ENCODE measurements at regions not wholly inside any gene's neighbourhood (a gene's known extent, or its start where the extent isn't known, plus 50 kb on each side); places are given as distances from the start of the nearest gene placed in this dataset.

DNA sequence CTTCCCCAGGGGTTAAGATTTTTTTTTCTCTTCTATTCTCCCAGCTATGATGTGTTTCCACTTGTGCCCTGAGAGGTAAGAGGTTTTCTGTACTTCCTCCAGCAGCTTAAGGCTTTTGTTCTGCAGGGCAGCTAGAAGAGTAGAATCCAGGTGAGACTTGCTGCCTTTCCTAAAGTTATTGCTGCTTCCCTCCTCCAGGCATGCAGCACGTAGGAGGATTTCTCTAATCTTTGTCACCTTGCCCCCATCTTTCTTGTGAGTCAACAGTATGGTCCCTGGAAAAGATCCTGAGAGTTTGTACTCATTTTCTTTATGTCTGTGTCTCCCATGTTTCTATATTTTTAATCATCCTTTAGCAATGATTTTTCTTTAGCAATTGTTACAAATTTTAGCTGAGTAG lies 462.2 kb downstream of the SETBP1 start:
- no peaks in the 10 kb centered on the region for H3K36me3 ChIP-seq
- peaks cover 0 to 13% (median 0%) of the 10 kb centered on the region in 8 donors for H3K9me3 ChIP-seq
- H3K27ac ChIP-seq, result no peak overlapping the region
- intact Hi-C loops (cut with DNase I; ENCODE audit: low total_unique reads), result no loop called here
- TF ChIP-seq, protein P1, sequence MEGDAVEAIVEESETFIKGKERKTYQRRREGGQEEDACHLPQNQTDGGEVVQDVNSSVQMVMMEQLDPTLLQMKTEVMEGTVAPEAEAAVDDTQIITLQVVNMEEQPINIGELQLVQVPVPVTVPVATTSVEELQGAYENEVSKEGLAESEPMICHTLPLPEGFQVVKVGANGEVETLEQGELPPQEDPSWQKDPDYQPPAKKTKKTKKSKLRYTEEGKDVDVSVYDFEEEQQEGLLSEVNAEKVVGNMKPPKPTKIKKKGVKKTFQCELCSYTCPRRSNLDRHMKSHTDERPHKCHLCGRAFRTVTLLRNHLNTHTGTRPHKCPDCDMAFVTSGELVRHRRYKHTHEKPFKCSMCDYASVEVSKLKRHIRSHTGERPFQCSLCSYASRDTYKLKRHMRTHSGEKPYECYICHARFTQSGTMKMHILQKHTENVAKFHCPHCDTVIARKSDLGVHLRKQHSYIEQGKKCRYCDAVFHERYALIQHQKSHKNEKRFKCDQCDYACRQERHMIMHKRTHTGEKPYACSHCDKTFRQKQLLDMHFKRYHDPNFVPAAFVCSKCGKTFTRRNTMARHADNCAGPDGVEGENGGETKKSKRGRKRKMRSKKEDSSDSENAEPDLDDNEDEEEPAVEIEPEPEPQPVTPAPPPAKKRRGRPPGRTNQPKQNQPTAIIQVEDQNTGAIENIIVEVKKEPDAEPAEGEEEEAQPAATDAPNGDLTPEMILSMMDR (IDR thresholded peaks at IDR 0.05 in 8 of 11, conservative IDR thresholded peaks at IDR 0.05 in 3 of 11), result no peak
- TF ChIP-seq POLR2AphosphoS5 (IDR thresholded peaks at IDR 0.05) (no peak), POLR2A (IDR thresholded peaks at IDR 0.05) (no peak)
- no peak overlapping the region for H3K4me3 ChIP-seq
- no peak for DNase-seq
- no peaks in the 10 kb centered on the region for H3K27me3 ChIP-seq (replicated peaks in 1 of 7)
- WGBS, 5 donors, result 45 to 90% (median 73%) methylated on average over 1 of the region's 1 CpG
- peaks cover 0 to 1% (median 0%) of the 10 kb centered on the region in 6 donors for H3K4me1 ChIP-seq

DNA sequence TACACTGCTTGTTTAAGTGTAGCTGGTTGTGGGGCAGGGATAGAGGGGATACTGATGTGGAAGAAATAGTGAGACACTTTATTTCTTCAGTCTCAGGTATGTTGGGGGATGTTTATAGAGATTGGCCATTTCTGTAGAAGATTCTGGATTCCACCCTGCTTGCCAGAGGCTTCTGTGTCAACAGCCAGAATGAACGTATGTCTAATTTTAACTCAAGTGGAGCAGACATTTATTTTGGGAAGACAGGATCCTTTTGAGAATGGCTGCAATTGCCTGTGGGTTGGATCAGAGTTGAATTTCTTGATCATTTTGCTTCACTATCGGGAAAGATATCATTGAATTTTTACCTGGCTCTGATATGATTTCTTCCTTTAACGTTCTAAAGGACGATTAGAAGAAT lies 465.6 kb upstream of the SLC14A2 start:
- WGBS, 5 donors, result 86 to 90% (median 90%) methylated on average over 4 of the region's 4 CpGs
- TF ChIP-seq, protein P1 (IDR thresholded peaks at IDR 0.05 in 8 of 11, conservative IDR thresholded peaks at IDR 0.05 in 3 of 11), result no peak
- no peak for TF ChIP-seq POLR2AphosphoS5 (IDR thresholded peaks at IDR 0.05)
- no peak for TF ChIP-seq POLR2A (IDR thresholded peaks at IDR 0.05)
- intact Hi-C loops (cut with DNase I; ENCODE audit: low total_unique reads), result no loop called here
- no peak overlapping the region for H3K4me3 ChIP-seq
- DNase-seq, result no peak
- H3K27ac ChIP-seq, result no peak overlapping the region
- H3K27me3 ChIP-seq (replicated peaks in 1 of 7), result no peaks in the 10 kb centered on the region
- H3K36me3 ChIP-seq, result no peaks in the 10 kb centered on the region
- peaks cover 0 to 4% (median 0%) of the 10 kb centered on the region in 8 donors for H3K9me3 ChIP-seq
- H3K4me1 ChIP-seq, result no peaks in the 10 kb centered on the region

DNA sequence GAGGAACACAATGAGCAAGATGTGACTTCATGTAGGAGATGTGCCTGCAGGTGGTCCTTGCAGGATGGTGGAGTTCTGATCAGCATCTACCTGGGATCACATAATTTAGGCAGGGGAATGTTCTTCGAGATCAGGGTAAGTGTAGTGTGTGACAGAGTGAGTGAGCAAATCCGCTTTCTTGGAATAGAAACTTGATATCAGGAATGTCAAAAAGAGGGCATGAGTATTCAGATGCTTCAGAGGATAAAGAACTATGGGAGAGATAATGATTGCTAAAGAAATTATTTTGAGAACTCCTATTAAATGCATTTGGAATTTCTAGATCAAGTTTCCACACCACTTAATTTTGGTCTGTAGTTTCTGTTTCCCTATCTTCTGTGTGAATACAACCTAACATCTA lies 463.6 kb upstream of the SLC14A2 start:
- intact Hi-C loops (cut with DNase I; ENCODE audit: low total_unique reads), result no loop called here
- 91 to 96% (median 93%) methylated on average over 2 of the region's 2 CpGs for WGBS, 5 donors
- Histone ChIP-seq H3K27me3 (replicated peaks in 1 of 7) (no peaks in the 10 kb centered on the region), H3K36me3 (no peaks in the 10 kb centered on the region), H3K4me3 (no peak overlapping the region), H3K9me3 (no peaks in the 10 kb centered on the region), H3K4me1 (no peaks in the 10 kb centered on the region), H3K27ac (no peak overlapping the region)
- TF ChIP-seq POLR2A (IDR thresholded peaks at IDR 0.05), result no peak
- TF ChIP-seq, protein P1 (IDR thresholded peaks at IDR 0.05 in 8 of 11, conservative IDR thresholded peaks at IDR 0.05 in 3 of 11), result no peak
- no peak for TF ChIP-seq POLR2AphosphoS5 (IDR thresholded peaks at IDR 0.05)
- DNase-seq, result no peak

DNA sequence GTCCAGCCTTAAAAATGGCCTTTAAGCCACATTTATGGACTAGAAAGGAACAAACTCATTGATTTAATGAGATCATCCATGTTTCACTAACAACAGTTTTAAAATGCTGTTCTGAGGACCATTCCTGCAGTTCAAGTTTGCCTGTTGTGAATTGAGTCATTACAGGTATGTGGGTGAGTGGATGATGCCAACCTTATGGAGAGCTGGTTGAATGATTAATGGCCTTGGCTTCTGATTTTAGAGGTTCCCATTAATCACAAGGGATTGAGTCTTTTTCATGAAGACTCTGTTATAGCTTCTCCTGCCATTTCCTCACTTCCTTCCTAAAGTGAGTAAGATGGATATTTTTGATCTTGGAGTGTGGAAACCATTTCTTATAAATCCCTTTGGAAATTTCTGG lies 459.8 kb upstream of the SLC14A2 start:
- Histone ChIP-seq H3K4me3 (no peak overlapping the region), H3K36me3 (no peaks in the 10 kb centered on the region), H3K9me3 (no peaks in the 10 kb centered on the region), H3K27ac (no peak overlapping the region), H3K4me1 (no peaks in the 10 kb centered on the region), H3K27me3 (replicated peaks in 1 of 7) (no peaks in the 10 kb centered on the region)
- no peak for DNase-seq
- no peak for TF ChIP-seq POLR2AphosphoS5 (IDR thresholded peaks at IDR 0.05)
- no peak for TF ChIP-seq POLR2A (IDR thresholded peaks at IDR 0.05)
- TF ChIP-seq, protein P1 (IDR thresholded peaks at IDR 0.05 in 8 of 11, conservative IDR thresholded peaks at IDR 0.05 in 3 of 11), result no peak
- intact Hi-C loops (cut with DNase I; ENCODE audit: low total_unique reads), result no loop called here
